Naive thymus-derived CD4-positive, alpha-beta T cell (primary cell): ENCODE measurements at regions not wholly inside any gene's neighbourhood (a gene's known extent, or its start where the extent isn't known, plus 50 kb on each side); places are given as distances from the start of the nearest gene placed in this dataset.

Experiments
- ATAC-seq: fragments of 150-1000 bp; cut with Tn5 transposase; 2 replicates; pipeline ENCODE4 v1.10.0; 2021; ENCODE audit warnings: mild to moderate bottlenecking, moderate library complexity
- CTCF ChIA-PET: fragments of 350-600 bp; sonication (Branson Sonifier 250); formaldehyde crosslinking; loops from one replicate; lab custom pipeline; 2021; ENCODE audit warnings: antibody characterized with exemption; lab: Charles Lee
- POLR2A ChIA-PET: fragments of 350-600 bp; sonication (Branson Sonifier 250); formaldehyde crosslinking; loops from one replicate; lab custom pipeline; 2021; ENCODE audit warnings: antibody characterized with exemption, inconsistent platforms; lab: Charles Lee
- DNase-seq, 9 donors: peaks; one replicate each; pipeline versions ENCODE4 v3.0.0 to v3.0.0-alpha.2; 2020 to 2022; ENCODE audit warnings: mixed read lengths in 1 of 9
- H3K27ac ChIP-seq: one replicate; pipeline ENCODE4 v1.7.0; 2013; ENCODE audit warnings: mild to moderate bottlenecking, low read depth, low read length, moderate library complexity
- H3K27me3 ChIP-seq, 2 donors: one replicate each; pipeline ENCODE4 v1.7.0; 2013; ENCODE audit warnings: low read length in 2 of 2, mild to moderate bottlenecking in 2 of 2, moderate library complexity in 2 of 2; ENCODE audit not compliant: control insufficient read depth in 2 of 2, insufficient read depth in 2 of 2
- H3K36me3 ChIP-seq, 3 experiments: 1 replicate in 2 of 3; 2 replicates in 1 of 3; pipeline ENCODE4 v1.7.0; 2013; ENCODE audit warnings: low read length in 3 of 3, mild to moderate bottlenecking in 3 of 3, moderate library complexity in 1 of 3; ENCODE audit not compliant: insufficient read depth in 3 of 3, control insufficient read depth in 2 of 3
- H3K4me1 ChIP-seq, 2 donors: one replicate each; pipeline ENCODE4 v1.7.0; 2013; ENCODE audit warnings: low read length in 2 of 2, mild to moderate bottlenecking in 2 of 2, moderate library complexity in 1 of 2; ENCODE audit not compliant: control insufficient read depth in 2 of 2, insufficient read depth in 2 of 2
- H3K4me3 ChIP-seq: 2 replicates; pipeline ENCODE4 v1.7.0; 2013; ENCODE audit warnings: mild to moderate bottlenecking, low read length
- H3K9me3 ChIP-seq, 3 experiments: 1 replicate in 2 of 3; 2 replicates in 1 of 3; pipeline ENCODE4 v1.7.0; 2013; ENCODE audit warnings: low read length in 3 of 3; ENCODE audit not compliant: control insufficient read depth in 2 of 3
- H3K27ac Mint-ChIP-seq, 9 donors: one replicate each; pipeline ENCODE4 v1.8.0; 2020 to 2022; ENCODE audit warnings: mixed read lengths in 9 of 9, mild to moderate bottlenecking in 8 of 9, moderate library complexity in 5 of 9, inconsistent platforms in 2 of 9
- H3K27me3 Mint-ChIP-seq, 5 donors: one replicate each; pipeline ENCODE4 v1.8.0; 2021 to 2022; ENCODE audit warnings: mixed read lengths in 5 of 5, mild to moderate bottlenecking in 1 of 5
- H3K36me3 Mint-ChIP-seq, 5 donors: one replicate each; pipeline ENCODE4 v1.8.0; 2020 to 2022; ENCODE audit warnings: mixed read lengths in 5 of 5, mild to moderate bottlenecking in 3 of 5, inconsistent platforms in 1 of 5
- H3K4me1 Mint-ChIP-seq, 7 donors: one replicate each; pipeline ENCODE4 v1.8.0; 2020 to 2022; ENCODE audit warnings: mixed read lengths in 7 of 7, mild to moderate bottlenecking in 3 of 7, inconsistent platforms in 1 of 7
- H3K4me3 Mint-ChIP-seq, 10 donors: one replicate each; pipeline ENCODE4 v1.8.0; 2020 to 2022; ENCODE audit warnings: mild to moderate bottlenecking in 10 of 10, mixed read lengths in 10 of 10, moderate library complexity in 6 of 10, inconsistent platforms in 2 of 10
- H3K9me3 Mint-ChIP-seq, 11 donors: one replicate each; pipeline ENCODE4 v1.8.0; 2020 to 2022; ENCODE audit warnings: mixed read lengths in 11 of 11, mild to moderate bottlenecking in 4 of 11, inconsistent platforms in 1 of 11, moderate library complexity in 1 of 11
- intact Hi-C, 2 donors: fragments of 100-400 bp; cut with micrococcal nuclease; formaldehyde crosslinking; loops; one replicate each; pipeline ENCODE4 v1.15.1; 2023

GRCh38 chr2:172332507-172332906 is 94.9 kb upstream of the ITGA6 start:
- ATAC-seq (no peak), DNase-seq (no peak)
- no peaks in the 10 kb centered on the region for H3K36me3 ChIP-seq
- CTCF ChIA-PET, result no interaction called here
- intact Hi-C loops, result no loop called here
- Mint-ChIP-seq H3K27me3 (peaks cover 0 to 3% (median 0%) of the 10 kb centered on the region in 5 donors), H3K9me3 (no peaks in the 10 kb centered on the region), H3K36me3 (no peaks in the 10 kb centered on the region), H3K27ac (no peak overlapping the region), H3K4me1 (peaks cover 0 to 15% (median 8%) of the 10 kb centered on the region in 7 donors), H3K4me3 (no peak overlapping the region)
- POLR2A ChIA-PET, result no interaction called here
- no peak overlapping the region for H3K4me3 ChIP-seq
- no peaks in the 10 kb centered on the region for H3K9me3 ChIP-seq
- no peaks in the 10 kb centered on the region for H3K27me3 ChIP-seq
- no peak overlapping the region for H3K27ac ChIP-seq
- peaks cover 0 to 7% of the 10 kb centered on the region in 2 donors for H3K4me1 ChIP-seq

GRCh38 chr2:172333235-172333977 is 94.0 kb upstream of the ITGA6 start:
- Histone ChIP-seq H3K36me3 (no peaks in the 10 kb centered on the region), H3K9me3 (no peaks in the 10 kb centered on the region), H3K4me3 (no peak overlapping the region), H3K27me3 (no peaks in the 10 kb centered on the region), H3K4me1 (peaks cover 0 to 7% of the 10 kb centered on the region in 2 donors), H3K27ac (no peak overlapping the region)
- H3K27ac Mint-ChIP-seq, result no peak overlapping the region
- H3K36me3 Mint-ChIP-seq, result no peaks in the 10 kb centered on the region
- DNase-seq, result no peak
- no peak overlapping the region for H3K4me3 Mint-ChIP-seq
- no peaks in the 10 kb centered on the region for H3K9me3 Mint-ChIP-seq
- ChIA-PET CTCF (interaction anchor here (0.6 kb wide), 1 partner anchor 32 kb away, joined by 3 read pairs; no protein-coding TSS in a partner anchor), POLR2A (interaction anchor here (1.1 kb wide), 1 partner anchor 9 kb away, joined by 3 read pairs; no protein-coding TSS in a partner anchor)
- intact Hi-C loops, result no loop called here
- H3K27me3 Mint-ChIP-seq, result peaks cover 0 to 2% (median 0%) of the 10 kb centered on the region in 5 donors
- no peak for ATAC-seq
- H3K4me1 Mint-ChIP-seq, result peaks cover 0 to 15% (median 8%) of the 10 kb centered on the region in 7 donors

- Histone ChIP-seq H3K36me3 (no peaks in the 10 kb centered on the region), H3K4me1 (peaks cover 0 to 7% of the 10 kb centered on the region in 2 donors), H3K4me3 (no peak overlapping the region), H3K27ac (no peak overlapping the region), H3K9me3 (no peaks in the 10 kb centered on the region), H3K27me3 (no peaks in the 10 kb centered on the region)
- ChIA-PET CTCF (interaction anchor here (0.6 kb wide), 1 partner anchor 33 kb away, joined by 3 read pairs; no protein-coding TSS in a partner anchor), POLR2A (interaction anchor here (1.1 kb wide), 1 partner anchor 8 kb away, joined by 3 read pairs; no protein-coding TSS in a partner anchor)
- intact Hi-C loops, result no loop called here
- DNase-seq, result no peak
- Mint-ChIP-seq H3K36me3 (no peaks in the 10 kb centered on the region), H3K27ac (no peak overlapping the region), H3K9me3 (no peaks in the 10 kb centered on the region), H3K27me3 (peaks cover 0 to under 1% (median 0%) of the 10 kb centered on the region in 5 donors), H3K4me3 (no peak overlapping the region), H3K4me1 (peaks cover 0 to 14% (median 10%) of the 10 kb centered on the region in 7 donors)
- ATAC-seq, result no peak
Observed at GRCh38 chr2:172333978-172334330, 93.4 kb upstream of the ITGA6 start.

- Mint-ChIP-seq H3K4me3 (no peak overlapping the region), H3K4me1 (peaks cover 9 to 18% (median 14%) of the 10 kb centered on the region in 7 donors), H3K27me3 (no peaks in the 10 kb centered on the region), H3K9me3 (no peaks in the 10 kb centered on the region), H3K27ac (no peak overlapping the region), H3K36me3 (no peaks in the 10 kb centered on the region)
- H3K4me3 ChIP-seq, result no peak overlapping the region
- no peaks in the 10 kb centered on the region for H3K27me3 ChIP-seq
- ATAC-seq, result no peak
- intact Hi-C loops, result no loop called here
- H3K4me1 ChIP-seq, result peaks cover 2 to 13% of the 10 kb centered on the region in 2 donors
- ChIA-PET POLR2A (interaction anchor here (1.0 kb wide), 1 partner anchor 106 kb away, joined by 3 read pairs; no protein-coding TSS in a partner anchor), CTCF (no interaction called here)
- H3K9me3 ChIP-seq, result no peaks in the 10 kb centered on the region
- DNase-seq, result no peak
- no peaks in the 10 kb centered on the region for H3K36me3 ChIP-seq
- H3K27ac ChIP-seq, result no peak overlapping the region
Observed at GRCh38 chr2:172334988-172335387, 92.4 kb upstream of the ITGA6 start.

GRCh38 chr2:172335736-172336135 is 91.7 kb upstream of the ITGA6 start:
- CTCF ChIA-PET, result no interaction called here
- H3K9me3 Mint-ChIP-seq, result no peaks in the 10 kb centered on the region

GRCh38 chr2:172336681-172337080 is 90.7 kb upstream of the ITGA6 start:
- DNase-seq (no peak), ATAC-seq (no peak)
- no peaks in the 10 kb centered on the region for H3K36me3 ChIP-seq
- H3K4me3 ChIP-seq, result no peak overlapping the region
- intact Hi-C loops, result no loop called here
- H3K27ac ChIP-seq, result no peak overlapping the region
- H3K4me1 ChIP-seq, result peaks cover 4 to 15% of the 10 kb centered on the region in 2 donors
- peaks cover 15 to 29% (median 25%) of the 10 kb centered on the region in 7 donors for H3K4me1 Mint-ChIP-seq
- H3K27me3 Mint-ChIP-seq, result no peaks in the 10 kb centered on the region
- H3K9me3 Mint-ChIP-seq, result no peaks in the 10 kb centered on the region
- ChIA-PET POLR2A (no interaction called here), CTCF (interaction anchor here (1.7 kb wide), 1 partner anchor 125 kb away, joined by 3 read pairs; no protein-coding TSS in a partner anchor)
- H3K36me3 Mint-ChIP-seq, result no peaks in the 10 kb centered on the region
- H3K27me3 ChIP-seq, result peaks cover 0 to 2% of the 10 kb centered on the region in 2 donors
- peak overlapping the region in 1 of 9 donors; percentile 13 for H3K27ac Mint-ChIP-seq
- peak overlapping the region in 1 of 10 donors; percentile 17 for H3K4me3 Mint-ChIP-seq
- H3K9me3 ChIP-seq, result no peaks in the 10 kb centered on the region

More at GRCh38 chr2:172335736-172336135, 91.7 kb upstream of the ITGA6 start:
- no peaks in the 10 kb centered on the region for H3K27me3 Mint-ChIP-seq
- no peaks in the 10 kb centered on the region for H3K36me3 Mint-ChIP-seq
- Histone ChIP-seq H3K27ac (no peak overlapping the region), H3K36me3 (no peaks in the 10 kb centered on the region), H3K27me3 (peaks cover 0 to 2% of the 10 kb centered on the region in 2 donors), H3K4me1 (peaks cover 4 to 13% of the 10 kb centered on the region in 2 donors), H3K4me3 (no peak overlapping the region), H3K9me3 (no peaks in the 10 kb centered on the region)
- POLR2A ChIA-PET, result interaction anchor here (0.5 to 1.0 kb wide), 2 partner anchors 105 to 158 kb away, joined by 3 read pairs; no protein-coding TSS in a partner anchor
- DNase-seq (no peak), ATAC-seq (no peak)
- intact Hi-C loops, result no loop called here
- no peak overlapping the region for H3K27ac Mint-ChIP-seq
- H3K4me1 Mint-ChIP-seq, result peaks cover 15 to 21% (median 19%) of the 10 kb centered on the region in 7 donors
- H3K4me3 Mint-ChIP-seq, result no peak overlapping the region
